Endothelial cell of umbilical vein (primary cell): ENCODE measurements at regions not wholly inside any gene's neighbourhood (a gene's known extent, or its start where the extent isn't known, plus 50 kb on each side); places are given as distances from the start of the nearest gene placed in this dataset.

Source experiments
- BruUV-seq: library from RNA; stranded (reverse); fragments of 400-500 nt; replicated peaks from 2 replicates; lab custom pipeline; 2021; lab: Mats Ljungman, UMichigan
- CTCF ChIA-PET: fragments of 300-600, 350-600 bp; sonication (Branson Sonifier 250); formaldehyde crosslinking; loops from one replicate; lab custom pipeline; 2021; ENCODE audit warnings: antibody characterized with exemption, inconsistent platforms; lab: Charles Lee
- POLR2A ChIA-PET: fragments of 300-600, 350-600 bp; sonication (Branson Sonifier 250); formaldehyde crosslinking; loops from one replicate; lab custom pipeline; 2021; ENCODE audit warnings: antibody characterized with exemption, inconsistent platforms; lab: Charles Lee
- DNase-seq: peaks from one replicate; pipeline ENCODE4 v3.0.0-alpha.2; 2011; ENCODE audit warnings: low read depth, low spot score
- FAIRE-seq: peaks from 2 replicates; lab custom pipeline; 2011; peaks lifted over from hg19 to GRCh38; lab: Jason Lieb, UNC
- H2AFZ ChIP-seq: 2 replicates; pipeline ENCODE4 v1.6.0; 2012; ENCODE audit warnings: low read depth, low read length, control low read depth, inconsistent platforms
- H3K27ac ChIP-seq: 2 replicates; pipeline ENCODE4 v1.5.1; 2011; ENCODE audit warnings: low read depth, mild to moderate bottlenecking, control low read depth, low read length, moderate library complexity; ENCODE audit not compliant: insufficient read depth
- H3K27me3 ChIP-seq, 2 experiments: 2 replicates each; pipeline versions ENCODE4 v1.6.0 to v1.6.1; 2011; ENCODE audit warnings: low read length in 2 of 2, mixed read lengths in 1 of 2; ENCODE audit not compliant: control insufficient read depth in 2 of 2, insufficient read depth in 2 of 2
- H3K36me3 ChIP-seq, 2 experiments: 2 replicates in 1 of 2; 3 replicates in 1 of 2; pipeline ENCODE4 v1.5.1; 2011; ENCODE audit warnings: low read length in 2 of 2, mild to moderate bottlenecking in 1 of 2, moderate library complexity in 1 of 2; ENCODE audit not compliant: control insufficient read depth in 2 of 2, insufficient read depth in 2 of 2; ENCODE audit errors: extremely low read depth in 1 of 2
- H3K4me1 ChIP-seq: 3 replicates; pipeline ENCODE4 v1.5.1; 2011; ENCODE audit warnings: mild to moderate bottlenecking, low read length; ENCODE audit not compliant: control insufficient read depth, insufficient read depth; ENCODE audit errors: extremely low read depth
- H3K4me2 ChIP-seq: 2 replicates; pipeline ENCODE4 v1.6.1; 2011; ENCODE audit warnings: low read length, control low read depth, mixed read lengths; ENCODE audit not compliant: insufficient read depth
- H3K4me3 ChIP-seq, 3 experiments: fragments of 200-600 bp in 1 of 3; sonication (generic), shearing (Covaris generic) in 1 of 3; replicated peaks in 1 of 3; 2 replicates each; pipeline ENCODE4 v1.5.1; 2011 to 2016; ENCODE audit warnings: control low read depth in 3 of 3, low read length in 3 of 3, mild to moderate bottlenecking in 2 of 3, inconsistent platforms in 1 of 3, low read depth in 1 of 3, moderate library complexity in 1 of 3; ENCODE audit not compliant: insufficient read depth in 1 of 3
- H3K79me2 ChIP-seq: 2 replicates; pipeline ENCODE4 v1.6.0; 2012; ENCODE audit warnings: low read length, inconsistent platforms; ENCODE audit not compliant: control insufficient read depth, insufficient read depth
- H3K9ac ChIP-seq: replicated peaks from 2 replicates; pipeline ENCODE3; 2011; ENCODE audit warnings: low read length, control low read depth; ENCODE audit not compliant: insufficient read depth; ENCODE audit errors: extremely low read depth
- H3K9me1 ChIP-seq: replicated peaks from 3 replicates; pipeline ENCODE4 v1.6.0; 2011; ENCODE audit warnings: mild to moderate bottlenecking, low read length; ENCODE audit not compliant: control insufficient read depth, insufficient read depth; ENCODE audit errors: extremely low read depth
- H3K9me3 ChIP-seq: replicated peaks from 2 replicates; pipeline ENCODE4 v1.5.1; 2012; ENCODE audit warnings: low read length, inconsistent platforms; ENCODE audit not compliant: control insufficient read depth, insufficient read depth
- H4K20me1 ChIP-seq: replicated peaks from 2 replicates; pipeline ENCODE3; 2011; ENCODE audit warnings: mild to moderate bottlenecking, low read length; ENCODE audit not compliant: control insufficient read depth, insufficient read depth; ENCODE audit errors: extremely low read depth
- CTCF ChIP-seq, 2 donors: IDR thresholded peaks; 1 replicate in 1 of 2; 2 replicates in 1 of 2; pipeline ENCODE4 v1.5.1; 2011; ENCODE audit warnings: low read length in 2 of 2, mild to moderate bottlenecking in 2 of 2, moderate library complexity in 2 of 2, control low read depth in 1 of 2, inconsistent platforms in 1 of 2, low read depth in 1 of 2; ENCODE audit not compliant: insufficient read depth in 1 of 2; ENCODE audit errors: extremely low read depth in 1 of 2
- EZH2 ChIP-seq: IDR thresholded peaks from 2 replicates; pipeline ENCODE4 v1.6.1; 2012; ENCODE audit warnings: borderline replicate concordance, low read depth, mild to moderate bottlenecking, moderate library complexity, low read length, inconsistent platforms; ENCODE audit not compliant: severe bottlenecking
- FOS ChIP-seq: IDR thresholded peaks from 2 replicates; pipeline ENCODE4 v1.6.1; 2011; ENCODE audit warnings: mild to moderate bottlenecking, low read length, moderate library complexity, borderline replicate concordance; ENCODE audit not compliant: insufficient read depth
- GATA2 ChIP-seq: IDR thresholded peaks from 2 replicates; pipeline ENCODE4 v1.7.0; 2011; ENCODE audit warnings: low read depth, mild to moderate bottlenecking, moderate library complexity, mixed read lengths, low read length; ENCODE audit not compliant: insufficient read length, insufficient read depth
- JUN ChIP-seq: IDR thresholded peaks from 2 replicates; pipeline ENCODE4 v1.6.1; 2011; ENCODE audit warnings: borderline replicate concordance, low read depth; ENCODE audit not compliant: insufficient read length, insufficient read depth
- MAX ChIP-seq: IDR thresholded peaks from 2 replicates; pipeline ENCODE4 v1.6.1; 2011; ENCODE audit not compliant: insufficient read depth, insufficient read length
- MYC ChIP-seq: IDR thresholded peaks from one replicate; pipeline ENCODE4 v1.6.1; 2011; ENCODE audit warnings: mild to moderate bottlenecking, low read depth, low read length
- POLR2A ChIP-seq: IDR thresholded peaks from 2 replicates; pipeline ENCODE4 v1.6.1; 2012; ENCODE audit warnings: low read depth, mild to moderate bottlenecking, control low read depth, low read length
- POLR2AphosphoS5 ChIP-seq: IDR thresholded peaks from 2 replicates; pipeline ENCODE4 v1.6.1; 2012; ENCODE audit warnings: low read depth, mild to moderate bottlenecking, control low read depth, low read length, moderate library complexity; ENCODE audit not compliant: insufficient read depth
- dilution Hi-C: fragments of 300-500 bp; cut with MboI; formaldehyde crosslinking; loops from one replicate; pipeline ENCODE4 v1.15.0; 2019; ENCODE audit warnings: low sequenced_read_pairs; ENCODE audit not compliant: extremely low pct_ligation_motif_present
- intact Hi-C: fragments of 100-400 bp; cut with micrococcal nuclease; formaldehyde crosslinking; loops from one replicate; pipeline ENCODE4 v1.10.0; 2022

- H2AFZ ChIP-seq = no peak overlapping the region
- H3K9me3 ChIP-seq = no peaks in the 10 kb centered on the region
- H3K9ac ChIP-seq = no peak overlapping the region
- no peaks in the 10 kb centered on the region for H3K79me2 ChIP-seq
- TF ChIP-seq MAX = no peak
- no peak for TF ChIP-seq FOS
- no peak for TF ChIP-seq GATA2
- no peak for TF ChIP-seq JUN
- TF ChIP-seq CTCF (IDR thresholded peaks at IDR 0.05; ENCODE audit: extremely low read depth in 1 of 2, insufficient read depth in 1 of 2, low read depth in 1 of 2, low read length in 2 of 2) = no peak
- TF ChIP-seq POLR2AphosphoS5 = no peak
- TF ChIP-seq POLR2A = no peak
- TF ChIP-seq EZH2 = no peak
- TF ChIP-seq MYC = no peak
- no TSS peak for BruUV-seq
- H3K27ac ChIP-seq = no peak overlapping the region
- DNase-seq (no peak), FAIRE-seq (no peak)
- ChIA-PET CTCF (no interaction called here), POLR2A (no interaction called here)
- intact Hi-C loops = no loop called here
- H4K20me1 ChIP-seq = no peaks in the 10 kb centered on the region
- no peaks in the 10 kb centered on the region for H3K27me3 ChIP-seq
- H3K4me3 ChIP-seq = no peak overlapping the region
- H3K9me1 ChIP-seq = no peaks in the 10 kb centered on the region
- H3K4me1 ChIP-seq = no peaks in the 10 kb centered on the region
- dilution Hi-C loops = no loop called here
- H3K4me2 ChIP-seq = no peak overlapping the region
- H3K36me3 ChIP-seq = no peaks in the 10 kb centered on the region
Observed at GRCh38 chrX:144379156-144379555, 495.3 kb downstream of the UBE2NL start.
